C4-2B (cell line): ENCODE measurements at regions not wholly inside any gene's neighbourhood (a gene's known extent, or its start where the extent isn't known, plus 50 kb on each side); places are given as distances from the start of the nearest gene placed in this dataset.
"Not testable (repeated sequence)": the region's sequence is repeated elsewhere in the genome, so short reads cannot be mapped to it uniquely, and the experiment has no call there.

ENCODE experiments used
- CTCF ChIP-seq: fragments of 450-650 bp; conservative IDR thresholded peaks from 2 replicates; pipeline ENCODE4 v1.5.1; 2017; ENCODE audit warnings: mild to moderate bottlenecking
- ZFX ChIP-seq: fragments of 450-650 bp; IDR thresholded peaks from 2 replicates; pipeline ENCODE4 v1.6.1; 2017

DNA sequence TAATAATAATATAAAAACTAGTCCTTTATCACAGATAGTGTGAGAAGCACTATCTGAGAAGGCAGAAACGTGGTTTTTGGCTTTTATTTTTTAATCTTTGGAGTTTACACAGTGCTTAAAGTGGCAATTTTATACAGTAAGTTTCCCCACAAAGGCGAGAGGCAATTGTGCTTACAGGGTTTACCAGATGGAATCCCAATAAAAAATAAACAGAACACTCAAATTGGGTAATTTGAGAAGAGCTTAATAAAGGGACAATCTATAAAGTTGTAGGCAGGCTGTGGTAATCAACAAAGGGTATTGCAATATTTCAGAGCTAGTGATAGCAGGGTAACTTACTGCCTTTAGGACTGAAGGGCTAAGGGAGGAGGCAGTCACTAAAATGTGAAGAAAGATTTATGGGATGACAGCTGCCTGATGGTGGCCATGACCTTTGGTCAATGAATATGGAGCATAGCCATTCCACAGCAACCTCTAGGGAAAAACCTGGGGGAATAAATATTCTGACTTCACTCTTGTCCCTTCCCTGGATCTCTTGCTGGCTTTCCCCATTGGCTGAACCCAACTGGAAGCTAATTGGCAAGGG lies 108.9 kb upstream of the GPR39 start:
- TF ChIP-seq CTCF, ZFX: not testable (repeated sequence)
